ENCODE measurements at regions not wholly inside any gene's neighbourhood (a gene's known extent, or its start where the extent isn't known, plus 50 kb on each side); places are given as distances from the start of the nearest gene placed in this dataset.

DNA sequence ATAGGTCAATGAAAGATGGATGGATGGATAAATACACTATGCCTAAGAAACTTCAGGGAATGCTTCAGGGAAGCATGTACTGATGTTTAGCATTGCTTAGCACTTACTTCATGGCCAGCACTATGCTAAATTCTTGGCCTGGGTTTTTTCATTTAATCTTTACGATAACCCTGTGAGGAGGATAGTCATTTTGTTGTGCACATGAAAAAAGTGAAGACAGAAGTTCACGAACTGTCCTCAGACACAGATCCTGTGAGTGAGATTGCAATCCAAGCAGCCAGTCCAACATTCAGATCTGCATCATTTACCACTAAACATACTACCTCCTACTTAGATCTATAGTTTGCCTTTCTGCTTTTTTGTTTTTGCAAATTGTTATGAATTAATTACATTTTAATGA is 510.8 kb upstream of the AGTR1 start:
- Histone ChIP-seq H3K27ac (no peak overlapping the region), H3K36me3 (no peaks in the 10 kb centered on the region), H3K4me3 (no peak overlapping the region), H3K4me1 (no peaks in the 10 kb centered on the region), H3K27me3 (no peaks in the 10 kb centered on the region), H3K9me3 (no peaks in the 10 kb centered on the region)
- intact Hi-C loops (cut with DNase I), result no loop called here
- 64 to 65% methylated on average over 2 of the region's 2 CpGs for WGBS, 2 donors
- no peak for DNase-seq
- TF ChIP-seq, protein P1, sequence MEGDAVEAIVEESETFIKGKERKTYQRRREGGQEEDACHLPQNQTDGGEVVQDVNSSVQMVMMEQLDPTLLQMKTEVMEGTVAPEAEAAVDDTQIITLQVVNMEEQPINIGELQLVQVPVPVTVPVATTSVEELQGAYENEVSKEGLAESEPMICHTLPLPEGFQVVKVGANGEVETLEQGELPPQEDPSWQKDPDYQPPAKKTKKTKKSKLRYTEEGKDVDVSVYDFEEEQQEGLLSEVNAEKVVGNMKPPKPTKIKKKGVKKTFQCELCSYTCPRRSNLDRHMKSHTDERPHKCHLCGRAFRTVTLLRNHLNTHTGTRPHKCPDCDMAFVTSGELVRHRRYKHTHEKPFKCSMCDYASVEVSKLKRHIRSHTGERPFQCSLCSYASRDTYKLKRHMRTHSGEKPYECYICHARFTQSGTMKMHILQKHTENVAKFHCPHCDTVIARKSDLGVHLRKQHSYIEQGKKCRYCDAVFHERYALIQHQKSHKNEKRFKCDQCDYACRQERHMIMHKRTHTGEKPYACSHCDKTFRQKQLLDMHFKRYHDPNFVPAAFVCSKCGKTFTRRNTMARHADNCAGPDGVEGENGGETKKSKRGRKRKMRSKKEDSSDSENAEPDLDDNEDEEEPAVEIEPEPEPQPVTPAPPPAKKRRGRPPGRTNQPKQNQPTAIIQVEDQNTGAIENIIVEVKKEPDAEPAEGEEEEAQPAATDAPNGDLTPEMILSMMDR (IDR thresholded peaks at IDR 0.05), result no peak
- no peak for TF ChIP-seq POLR2A (IDR thresholded peaks at IDR 0.05)

DNA sequence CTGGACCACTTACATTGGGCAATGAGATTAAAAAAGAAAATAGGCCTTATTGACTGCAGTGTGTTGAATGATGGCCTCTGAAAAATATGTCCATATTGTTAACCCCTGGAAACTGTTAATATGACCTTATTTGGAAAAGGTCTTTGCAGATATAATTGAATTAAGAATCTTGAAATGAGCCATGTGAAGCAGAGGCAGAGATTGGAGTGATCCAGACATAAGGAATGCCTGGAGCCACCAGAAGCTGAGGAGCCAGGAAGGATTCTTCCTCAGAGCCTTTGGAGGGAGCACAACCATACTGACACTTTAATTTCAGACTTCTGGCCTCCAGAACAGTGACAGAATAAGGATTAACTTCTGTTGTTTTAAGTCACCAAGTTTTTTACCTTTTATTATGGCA is 510.4 kb upstream of the AGTR1 start:
- Histone ChIP-seq H3K36me3 (no peaks in the 10 kb centered on the region), H3K9me3 (no peaks in the 10 kb centered on the region), H3K4me3 (no peak overlapping the region), H3K4me1 (no peaks in the 10 kb centered on the region), H3K27ac (no peak overlapping the region), H3K27me3 (no peaks in the 10 kb centered on the region)
- intact Hi-C loops (cut with DNase I), result no loop called here
- no peak for DNase-seq
- no peak for TF ChIP-seq POLR2A (IDR thresholded peaks at IDR 0.05)
- TF ChIP-seq, protein P1 (IDR thresholded peaks at IDR 0.05), result no peak

DNA sequence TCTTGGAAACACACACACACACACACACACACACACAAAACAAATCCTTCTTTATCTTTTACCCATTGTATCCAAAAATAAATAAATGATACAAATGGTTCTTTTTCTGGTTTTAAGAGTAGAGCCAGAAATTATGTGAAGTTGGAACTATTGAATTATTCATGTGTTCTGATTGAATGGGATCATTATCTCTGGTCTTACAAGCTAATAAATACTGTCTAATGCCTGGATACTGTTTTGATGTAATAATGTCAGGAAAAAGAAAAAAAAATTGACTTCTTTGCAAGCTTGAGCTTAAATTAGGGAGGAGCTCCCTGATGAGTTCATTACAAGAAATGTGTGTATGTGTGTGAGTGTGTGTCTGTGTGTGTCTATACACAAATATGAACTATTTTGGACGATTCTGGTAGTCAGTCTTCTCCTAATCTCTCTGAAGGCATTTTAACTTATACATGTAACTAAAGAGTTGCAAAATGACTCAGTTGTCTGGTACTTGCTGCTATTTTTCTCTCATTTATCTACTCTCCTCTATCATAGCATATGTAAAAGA is 507.2 kb upstream of the AGTR1 start:
- Histone ChIP-seq H3K36me3 (no peaks in the 10 kb centered on the region), H3K4me1 (no peaks in the 10 kb centered on the region), H3K9me3 (no peaks in the 10 kb centered on the region), H3K4me3 (no peak overlapping the region), H3K27ac (no peak overlapping the region), H3K27me3 (no peaks in the 10 kb centered on the region)
- intact Hi-C loops (cut with DNase I), result no loop called here
- TF ChIP-seq, protein P1 (IDR thresholded peaks at IDR 0.05), result no peak
- no peak for TF ChIP-seq POLR2A (IDR thresholded peaks at IDR 0.05)
- DNase-seq, result no peak
- WGBS, 2 donors, result 17 to 20% methylated on average over 1 of the region's 1 CpG

DNA sequence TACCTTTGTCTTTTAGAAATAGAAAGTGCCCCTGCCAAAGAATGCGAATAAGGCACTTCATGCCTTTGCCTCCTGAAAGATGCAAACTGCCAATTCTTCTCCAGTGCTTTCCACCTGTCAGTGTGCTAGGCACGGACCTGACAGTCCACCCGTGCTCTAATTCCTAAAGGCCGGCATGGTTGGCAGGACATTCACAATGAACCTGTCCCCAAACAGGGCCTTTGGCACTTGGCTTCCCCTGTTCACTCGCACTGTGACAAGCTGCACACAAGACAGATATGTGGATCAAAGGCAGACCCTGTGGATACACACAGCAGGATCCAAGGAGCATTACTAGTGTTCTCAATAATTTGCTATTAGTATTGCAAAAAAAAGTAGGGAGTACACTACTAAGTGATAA is 505.7 kb upstream of the AGTR1 start:
- no peaks in the 10 kb centered on the region for H3K4me1 ChIP-seq
- H3K27me3 ChIP-seq, result no peaks in the 10 kb centered on the region
- H3K36me3 ChIP-seq, result no peaks in the 10 kb centered on the region
- H3K27ac ChIP-seq, result no peak overlapping the region
- no peaks in the 10 kb centered on the region for H3K9me3 ChIP-seq
- 70 to 81% methylated on average over 5 of the region's 5 CpGs for WGBS, 2 donors
- no peak overlapping the region for H3K4me3 ChIP-seq
- intact Hi-C loops (cut with DNase I), result no loop called here
- no peak for TF ChIP-seq POLR2A (IDR thresholded peaks at IDR 0.05)
- TF ChIP-seq, protein P1 (IDR thresholded peaks at IDR 0.05), result no peak
- DNase-seq, result no peak

DNA sequence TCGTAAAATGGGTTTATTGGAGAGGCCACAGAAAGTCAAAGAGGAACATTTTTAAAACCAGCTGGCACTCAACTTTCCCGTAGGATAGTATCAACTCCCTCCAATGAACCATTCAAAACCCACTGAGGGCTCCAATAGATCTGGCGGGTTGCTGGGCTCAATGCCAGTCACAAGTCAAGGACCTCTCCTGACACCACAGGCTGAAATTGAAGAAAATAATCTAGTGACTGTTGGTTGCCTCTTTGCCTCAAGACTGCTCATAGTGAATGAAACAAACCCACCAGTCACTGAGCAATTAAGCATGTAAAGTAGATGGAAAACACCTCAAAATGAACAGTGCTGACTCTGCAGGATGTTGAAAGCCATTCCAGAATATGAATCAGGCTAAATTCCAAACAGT is 500.6 kb upstream of the AGTR1 start:
- Histone ChIP-seq H3K4me3 (no peak overlapping the region), H3K36me3 (no peaks in the 10 kb centered on the region), H3K9me3 (no peaks in the 10 kb centered on the region), H3K27me3 (no peaks in the 10 kb centered on the region), H3K4me1 (no peaks in the 10 kb centered on the region), H3K27ac (no peak overlapping the region)
- WGBS, 2 donors, result 78 to 87% methylated on average over 3 of the region's 3 CpGs
- TF ChIP-seq POLR2A (IDR thresholded peaks at IDR 0.05), result no peak
- intact Hi-C loops (cut with DNase I), result no loop called here
- no peak for DNase-seq

DNA sequence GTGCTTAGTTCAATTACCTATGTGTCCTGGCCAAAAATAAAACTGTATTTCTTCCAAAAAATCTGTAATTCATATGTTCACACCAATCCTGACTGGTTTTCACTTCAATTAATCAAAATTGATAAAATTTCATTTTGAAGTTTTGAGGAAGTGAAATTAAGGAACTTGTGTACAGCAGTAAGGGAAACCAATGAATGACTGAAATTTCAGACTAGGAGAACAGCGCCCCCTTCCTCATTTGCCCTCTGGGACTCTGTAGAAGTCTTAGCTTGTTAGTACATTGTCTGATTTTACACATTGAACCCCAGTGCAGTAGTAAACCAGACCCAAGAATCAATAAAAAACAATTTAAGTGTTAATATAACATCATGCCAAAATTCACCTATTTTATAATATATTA is 495.3 kb upstream of the AGTR1 start:
- no peaks in the 10 kb centered on the region for H3K36me3 ChIP-seq
- intact Hi-C loops (cut with DNase I), result no loop called here
- no peak for TF ChIP-seq POLR2A (IDR thresholded peaks at IDR 0.05)
- TF ChIP-seq, protein P1 (IDR thresholded peaks at IDR 0.05), result no peak
- no peaks in the 10 kb centered on the region for H3K4me1 ChIP-seq
- no peak for DNase-seq
- H3K4me3 ChIP-seq, result no peak overlapping the region
- WGBS, 2 donors, result 38 to 53% methylated on average over 1 of the region's 1 CpG
- no peaks in the 10 kb centered on the region for H3K9me3 ChIP-seq
- no peak overlapping the region for H3K27ac ChIP-seq
- no peaks in the 10 kb centered on the region for H3K27me3 ChIP-seq

All from esophagus squamous epithelium (tissue), 5 donors.